22Rv1 (cell line): ENCODE measurements at regions not wholly inside any gene's neighbourhood (a gene's known extent, or its start where the extent isn't known, plus 50 kb on each side); places are given as distances from the start of the nearest gene placed in this dataset.

ENCODE experiments used
- CTCF ChIP-seq: fragments of 450-650 bp; IDR thresholded peaks from 2 replicates; pipeline ENCODE4 v1.5.1; 2017; ENCODE audit warnings: mild to moderate bottlenecking
- ZFX ChIP-seq: fragments of 450-650 bp; IDR thresholded peaks from 2 replicates; pipeline ENCODE4 v1.6.1; 2017; ENCODE audit warnings: antibody characterized with exemption, borderline replicate concordance

- TF ChIP-seq CTCF = no peak
- no peak for TF ChIP-seq ZFX
Observed at GRCh38 chr3:70748593-70748992, 436.2 kb upstream of the MDFIC2 start.
